HCT116 (cell line): ENCODE measurements at regions not wholly inside any gene's neighbourhood (a gene's known extent, or its start where the extent isn't known, plus 50 kb on each side); places are given as distances from the start of the nearest gene placed in this dataset.

ENCODE experiments used
- ATAC-seq: fragments of 200-7000 bp; cut with Tn5 transposase; 2 replicates; pipeline ENCODE4 v1.9.1; 2020; ENCODE audit warnings: mild to moderate bottlenecking, moderate library complexity
- BruUV-seq: library from RNA; stranded (reverse); fragments of 400-500 nt; replicated peaks from 2 replicates; lab custom pipeline; 2021; lab: Mats Ljungman, UMichigan
- CTCF ChIA-PET: fragments of 300-600 bp; sonication (Branson Sonifier 250); formaldehyde crosslinking; loops from one replicate; lab custom pipeline; 2021; ENCODE audit warnings: antibody characterized with exemption; lab: Charles Lee
- POLR2A ChIA-PET: fragments of 300-600, 350-600 bp; sonication (Branson Sonifier 250); formaldehyde crosslinking; loops from one replicate; lab custom pipeline; 2021; ENCODE audit warnings: antibody characterized with exemption; lab: Charles Lee
- RAD21 ChIA-PET, 2 experiments: fragments of 300-600 bp; sonication (Branson Sonifier 250); formaldehyde crosslinking; loops; one replicate each; lab custom pipeline; 2023; ENCODE audit warnings: low total read pairs in 2 of 2; ENCODE audit not compliant: uncharacterized antibody in 2 of 2, unreplicated experiment in 2 of 2, low non-redundant PET in 1 of 2; lab: Charles Lee
- DNase-seq: peaks from one replicate; pipeline ENCODE4 v3.0.0-alpha.2; 2010; ENCODE audit warnings: low read depth, low spot score
- H2AFZ ChIP-seq: fragments of 200-600 bp; shearing (Covaris generic), sonication (generic); 2 replicates; pipeline ENCODE4 v1.6.1; 2017; ENCODE audit warnings: low read depth, mixed run types, mixed read lengths, antibody characterized with exemption, low read length; ENCODE audit not compliant: poor library complexity, severe bottlenecking
- H3K27ac ChIP-seq: 2 replicates; pipeline ENCODE4 v1.5.1; 2012; ENCODE audit warnings: low read depth, low read length
- H3K27me3 ChIP-seq: fragments of 200-600 bp; sonication (generic); 2 replicates; pipeline ENCODE4 v1.6.1; 2016; ENCODE audit warnings: mixed run types, low read length, mixed read lengths; ENCODE audit not compliant: insufficient read depth
- H3K36me3 ChIP-seq, 2 experiments: fragments of 200-500 bp in 1 of 2; fragments of 200-600 bp in 1 of 2; sonication (Bioruptor generic) in 1 of 2; sonication (generic) in 1 of 2; 2 replicates each; pipeline versions ENCODE4 v1.5.1 to v1.6.1; 2014 to 2016; ENCODE audit warnings: low read length in 2 of 2, inconsistent platforms in 1 of 2, mixed read lengths in 1 of 2, mixed run types in 1 of 2; ENCODE audit not compliant: insufficient read depth in 2 of 2, control insufficient read depth in 1 of 2
- H3K4me1 ChIP-seq, 2 experiments: fragments of 200-600 bp in 1 of 2; sonication (generic) in 1 of 2; 2 replicates each; pipeline versions ENCODE4 v1.5.1 to v1.6.1; 2012 to 2017; ENCODE audit warnings: low read length in 2 of 2, inconsistent platforms in 1 of 2, mild to moderate bottlenecking in 1 of 2, mixed read lengths in 1 of 2, mixed run types in 1 of 2, moderate library complexity in 1 of 2; ENCODE audit not compliant: insufficient read depth in 2 of 2, control insufficient read depth in 1 of 2
- H3K4me2 ChIP-seq: fragments of 200-600 bp; sonication (generic); 2 replicates; pipeline ENCODE4 v1.6.1; 2017; ENCODE audit warnings: mixed run types, low read length, mixed read lengths
- H3K4me3 ChIP-seq, 2 experiments: fragments of 200-600 bp in 1 of 2; sonication (generic) in 1 of 2; replicated peaks in 1 of 2; 2 replicates each; pipeline ENCODE4 v1.5.1; 2011 to 2016; ENCODE audit warnings: low read length in 2 of 2, control low read depth in 1 of 2, low read depth in 1 of 2, mild to moderate bottlenecking in 1 of 2, mixed read lengths in 1 of 2, mixed run types in 1 of 2
- H3K79me2 ChIP-seq: fragments of 200-600 bp; sonication (generic); 2 replicates; pipeline ENCODE4 v1.6.1; 2017; ENCODE audit warnings: mild to moderate bottlenecking, mixed run types, low read length, moderate library complexity, mixed read lengths; ENCODE audit not compliant: insufficient read depth
- H3K9ac ChIP-seq: fragments of 200-600 bp; sonication (generic); 2 replicates; pipeline ENCODE4 v1.6.1; 2016; ENCODE audit warnings: low read length, mixed read lengths
- H3K9me2 ChIP-seq: fragments of 200-600 bp; sonication (generic), shearing (Covaris generic); 2 replicates; pipeline ENCODE4 v1.6.1; 2017; ENCODE audit warnings: mixed run types, mild to moderate bottlenecking, moderate library complexity; ENCODE audit not compliant: insufficient read depth
- H3K9me3 ChIP-seq, 2 experiments: fragments of 200-500 bp in 1 of 2; fragments of 200-600 bp in 1 of 2; sonication (Bioruptor generic) in 1 of 2; sonication (generic) in 1 of 2; 2 replicates each; pipeline ENCODE4 v1.6.1; 2014 to 2017; ENCODE audit warnings: low read length in 2 of 2, mixed read lengths in 2 of 2, inconsistent platforms in 1 of 2, low read depth in 1 of 2, mild to moderate bottlenecking in 1 of 2, mixed run types in 1 of 2, moderate library complexity in 1 of 2; ENCODE audit not compliant: control insufficient read depth in 1 of 2, insufficient read depth in 1 of 2
- H4K20me1 ChIP-seq: fragments of 200-600 bp; sonication (generic), shearing (Covaris generic); 2 replicates; pipeline ENCODE4 v1.6.1; 2017; ENCODE audit warnings: mixed run types, mild to moderate bottlenecking, moderate library complexity; ENCODE audit not compliant: insufficient read depth
- CBX3 ChIP-seq: IDR thresholded peaks from 2 replicates; pipeline ENCODE4 v1.6.1; 2012; ENCODE audit warnings: low read depth
- CEBPB ChIP-seq: IDR thresholded peaks from 2 replicates; pipeline ENCODE4 v1.6.1; 2012; ENCODE audit warnings: low read depth
- EGR1 ChIP-seq: IDR thresholded peaks from 2 replicates; pipeline ENCODE4 v1.6.1; 2012; ENCODE audit warnings: low read depth
- EZH2 ChIP-seq: fragments of 200-600 bp; sonication (generic); IDR thresholded peaks from 2 replicates; pipeline ENCODE4 v1.6.1; 2017; ENCODE audit warnings: antibody characterized with exemption, mixed run types
- FOSL1 ChIP-seq: IDR thresholded peaks from 2 replicates; pipeline ENCODE4 v1.6.1; 2012; ENCODE audit warnings: low read depth
- JUND ChIP-seq: IDR thresholded peaks from 2 replicates; pipeline ENCODE4 v1.6.1; 2012
- POLR2A ChIP-seq: IDR thresholded peaks from 2 replicates; pipeline ENCODE4 v1.7.0; 2011; ENCODE audit warnings: borderline replicate concordance; ENCODE audit not compliant: insufficient read depth, insufficient read length; ENCODE audit errors: extremely low read depth
- RAD21 ChIP-seq: IDR thresholded peaks from 2 replicates; pipeline ENCODE4 v1.6.1; 2012; ENCODE audit warnings: low read depth, mild to moderate bottlenecking
- SRF ChIP-seq: IDR thresholded peaks from 2 replicates; pipeline ENCODE4 v1.6.1; 2012; ENCODE audit warnings: low read depth
- intact Hi-C: fragments of 100-400 bp; cut with micrococcal nuclease; formaldehyde crosslinking; loops from 2 replicates; pipeline ENCODE4 v1.10.0; 2022
- TF ChIP-seq, protein P1 (sequence below), 3 experiments: fragments of 200-600 bp in 1 of 3; sonication (generic) in 1 of 3; IDR thresholded peaks in 2 of 3; conservative IDR thresholded peaks in 1 of 3; 2 replicates each; pipeline ENCODE4 v1.5.1; 2012 to 2017; ENCODE audit warnings: low read depth in 2 of 3, low read length in 2 of 3, antibody characterized with exemption in 1 of 3, borderline replicate concordance in 1 of 3, control low read depth in 1 of 3, mild to moderate bottlenecking in 1 of 3, mixed read lengths in 1 of 3, mixed run types in 1 of 3, moderate library complexity in 1 of 3; ENCODE audit not compliant: insufficient read depth in 1 of 3
- TF ChIP-seq, protein P2 (sequence below): IDR thresholded peaks from 2 replicates; pipeline ENCODE4 v1.6.1; 2012

DNA sequence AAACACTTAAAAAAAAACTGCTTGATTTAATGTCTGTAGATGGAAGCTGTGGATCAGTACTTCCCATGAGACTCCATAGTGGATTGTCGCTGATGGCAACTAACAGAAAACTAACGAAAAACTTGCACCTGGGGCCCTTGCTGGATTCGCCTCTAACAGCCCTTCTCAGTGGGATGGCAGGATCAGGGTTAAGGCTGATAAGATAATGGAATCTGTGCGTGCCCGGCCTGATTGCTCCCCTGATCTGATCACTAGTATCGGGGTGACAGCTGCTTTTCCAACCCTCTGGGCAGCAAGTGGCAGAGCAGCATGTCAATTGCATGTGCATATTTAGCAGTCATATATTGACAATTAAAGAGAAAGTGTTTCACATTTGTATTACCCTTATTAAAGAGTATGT, 185.8 kb upstream of the ELAVL2 start:
- no peak for DNase-seq
- no peaks in the 10 kb centered on the region for H3K9me2 ChIP-seq
- no peak overlapping the region for H3K27ac ChIP-seq
- peaks cover 0 to 7% of the 10 kb centered on the region in 2 experiments; a peak in 2 of 4 replicates for H3K9me3 ChIP-seq
- no peaks in the 10 kb centered on the region for H3K79me2 ChIP-seq
- no peak overlapping the region for H3K4me2 ChIP-seq
- intact Hi-C loops, result no loop called here
- no TSS peak for BruUV-seq
- ChIA-PET POLR2A (no interaction called here), CTCF (no interaction called here), RAD21 (no interaction called here)
- no peaks in the 10 kb centered on the region for H3K27me3 ChIP-seq
- TF ChIP-seq CEBPB (no peak), EGR1 (no peak), JUND (no peak), SRF (no peak), POLR2A (no peak), EZH2 (no peak), CBX3 (no peak), FOSL1 (no peak), RAD21 (no peak)
- TF ChIP-seq, protein P1, sequence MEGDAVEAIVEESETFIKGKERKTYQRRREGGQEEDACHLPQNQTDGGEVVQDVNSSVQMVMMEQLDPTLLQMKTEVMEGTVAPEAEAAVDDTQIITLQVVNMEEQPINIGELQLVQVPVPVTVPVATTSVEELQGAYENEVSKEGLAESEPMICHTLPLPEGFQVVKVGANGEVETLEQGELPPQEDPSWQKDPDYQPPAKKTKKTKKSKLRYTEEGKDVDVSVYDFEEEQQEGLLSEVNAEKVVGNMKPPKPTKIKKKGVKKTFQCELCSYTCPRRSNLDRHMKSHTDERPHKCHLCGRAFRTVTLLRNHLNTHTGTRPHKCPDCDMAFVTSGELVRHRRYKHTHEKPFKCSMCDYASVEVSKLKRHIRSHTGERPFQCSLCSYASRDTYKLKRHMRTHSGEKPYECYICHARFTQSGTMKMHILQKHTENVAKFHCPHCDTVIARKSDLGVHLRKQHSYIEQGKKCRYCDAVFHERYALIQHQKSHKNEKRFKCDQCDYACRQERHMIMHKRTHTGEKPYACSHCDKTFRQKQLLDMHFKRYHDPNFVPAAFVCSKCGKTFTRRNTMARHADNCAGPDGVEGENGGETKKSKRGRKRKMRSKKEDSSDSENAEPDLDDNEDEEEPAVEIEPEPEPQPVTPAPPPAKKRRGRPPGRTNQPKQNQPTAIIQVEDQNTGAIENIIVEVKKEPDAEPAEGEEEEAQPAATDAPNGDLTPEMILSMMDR (IDR thresholded peaks at IDR 0.05 in 2 of 3, conservative IDR thresholded peaks at IDR 0.05 in 1 of 3; ENCODE audit: borderline replicate concordance in 1 of 3, insufficient read depth in 1 of 3, low read depth in 2 of 3, low read length in 2 of 3), result no peak
- TF ChIP-seq, protein P2, sequence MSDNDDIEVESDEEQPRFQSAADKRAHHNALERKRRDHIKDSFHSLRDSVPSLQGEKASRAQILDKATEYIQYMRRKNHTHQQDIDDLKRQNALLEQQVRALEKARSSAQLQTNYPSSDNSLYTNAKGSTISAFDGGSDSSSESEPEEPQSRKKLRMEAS, result no peak
- no peak overlapping the region for H3K4me3 ChIP-seq
- H2AFZ ChIP-seq, result no peak overlapping the region
- no peak for ATAC-seq
- no peaks in the 10 kb centered on the region for H4K20me1 ChIP-seq
- H3K36me3 ChIP-seq, result no peaks in the 10 kb centered on the region
- no peak overlapping the region for H3K9ac ChIP-seq
- no peaks in the 10 kb centered on the region for H3K4me1 ChIP-seq
